CD14-positive monocyte (primary cell): ENCODE measurements at regions not wholly inside any gene's neighbourhood (a gene's known extent, or its start where the extent isn't known, plus 50 kb on each side); places are given as distances from the start of the nearest gene placed in this dataset.

Experiments
- DNase-seq, 3 donors: peaks; one replicate each; pipeline ENCODE4 v3.0.0-alpha.2; 2011 to 2022
- H2AFZ ChIP-seq: 2 replicates; pipeline ENCODE4 v1.6.0; 2012; ENCODE audit warnings: mild to moderate bottlenecking, low read depth, low read length, inconsistent platforms; ENCODE audit not compliant: insufficient read depth, poor library complexity, severe bottlenecking
- H3K27ac ChIP-seq, 2 donors: 1 replicate in 1 of 2; 2 replicates in 1 of 2; pipeline ENCODE4 v1.5.1; 2012 to 2013; ENCODE audit warnings: low read length in 2 of 2, control low read depth in 1 of 2, inconsistent platforms in 1 of 2, low read depth in 1 of 2, mild to moderate bottlenecking in 1 of 2
- H3K27me3 ChIP-seq, 2 donors: one replicate each; pipeline versions ENCODE4 v1.6.0 to v1.6.1; 2011 to 2013; ENCODE audit warnings: low read length in 2 of 2; ENCODE audit not compliant: control insufficient read depth in 2 of 2, insufficient read depth in 2 of 2
- H3K36me3 ChIP-seq, 2 donors: replicated peaks in 1 of 2; 1 replicate in 1 of 2; 2 replicates in 1 of 2; pipeline versions ENCODE4 v1.5.1 to v1.6.1; 2012 to 2013; ENCODE audit warnings: low read length in 2 of 2, control low read depth in 1 of 2, inconsistent platforms in 1 of 2, mild to moderate bottlenecking in 1 of 2; ENCODE audit not compliant: insufficient read depth in 2 of 2, control insufficient read depth in 1 of 2
- H3K4me1 ChIP-seq, 2 donors: 1 replicate in 1 of 2; 2 replicates in 1 of 2; pipeline versions ENCODE4 v1.5.1 to v1.6.1; 2012 to 2013; ENCODE audit warnings: low read length in 2 of 2, control low read depth in 1 of 2, inconsistent platforms in 1 of 2, mild to moderate bottlenecking in 1 of 2, moderate library complexity in 1 of 2; ENCODE audit not compliant: insufficient read depth in 2 of 2, control insufficient read depth in 1 of 2
- H3K4me2 ChIP-seq: replicated peaks from 2 replicates; pipeline ENCODE3; 2012; ENCODE audit warnings: low read length, moderate library complexity, mild to moderate bottlenecking; ENCODE audit not compliant: poor library complexity, severe bottlenecking; ENCODE audit errors: extremely low read depth
- H3K4me3 ChIP-seq, 3 experiments: fragments of 200-600 bp in 1 of 3; sonication (generic) in 1 of 3; replicated peaks in 1 of 3; 1 replicate in 2 of 3; 2 replicates in 1 of 3; pipeline ENCODE4 v1.5.1; 2011 to 2013; ENCODE audit warnings: low read length in 3 of 3, mild to moderate bottlenecking in 3 of 3, control low read depth in 2 of 3, low read depth in 2 of 3, inconsistent platforms in 1 of 3, moderate library complexity in 1 of 3
- H3K79me2 ChIP-seq: 2 replicates; pipeline ENCODE4 v1.6.0; 2012; ENCODE audit warnings: mild to moderate bottlenecking, control low read depth, inconsistent platforms, low read length, moderate library complexity; ENCODE audit not compliant: insufficient read depth
- H3K9ac ChIP-seq: 2 replicates; pipeline ENCODE4 v1.6.0; 2017; ENCODE audit warnings: low read length, mild to moderate bottlenecking; ENCODE audit not compliant: insufficient read depth, poor library complexity, severe bottlenecking
- H3K9me3 ChIP-seq, 2 donors: replicated peaks in 1 of 2; 1 replicate in 1 of 2; 2 replicates in 1 of 2; pipeline versions ENCODE4 v1.5.1 to v1.6.1; 2012 to 2013; ENCODE audit warnings: low read length in 2 of 2, control low read depth in 1 of 2; ENCODE audit not compliant: control insufficient read depth in 1 of 2, insufficient read depth in 1 of 2
- H4K20me1 ChIP-seq: 2 replicates; pipeline ENCODE4 v1.6.0; 2012; ENCODE audit warnings: mild to moderate bottlenecking, low read length, control low read depth, moderate library complexity; ENCODE audit not compliant: insufficient read depth
- H3K27ac Mint-ChIP-seq, 7 donors: one replicate each; pipeline ENCODE4 v1.8.0; 2020; ENCODE audit warnings: mild to moderate bottlenecking in 7 of 7, mixed read lengths in 7 of 7, moderate library complexity in 6 of 7, inconsistent platforms in 2 of 7
- H3K27me3 Mint-ChIP-seq, 3 donors: one replicate each; pipeline ENCODE4 v1.8.0; 2021 to 2022; ENCODE audit warnings: low read depth in 3 of 3, mild to moderate bottlenecking in 3 of 3, mixed read lengths in 3 of 3, moderate library complexity in 3 of 3, inconsistent platforms in 1 of 3
- H3K36me3 Mint-ChIP-seq, 2 donors: one replicate each; pipeline ENCODE4 v1.8.0; 2020; ENCODE audit warnings: mixed read lengths in 2 of 2, inconsistent platforms in 1 of 2, mild to moderate bottlenecking in 1 of 2
- H3K4me1 Mint-ChIP-seq: one replicate; pipeline ENCODE4 v1.8.0; 2020; ENCODE audit warnings: mild to moderate bottlenecking, mixed read lengths
- H3K4me3 Mint-ChIP-seq, 2 donors: one replicate each; pipeline ENCODE4 v1.8.0; 2020; ENCODE audit warnings: mild to moderate bottlenecking in 2 of 2, mixed read lengths in 2 of 2, moderate library complexity in 1 of 2
- H3K9me3 Mint-ChIP-seq, 7 donors: one replicate each; pipeline ENCODE4 v1.8.0; 2020 to 2022; ENCODE audit warnings: mixed read lengths in 7 of 7, mild to moderate bottlenecking in 6 of 7, moderate library complexity in 6 of 7, inconsistent platforms in 2 of 7
- WGBS: methylation state at CpG from one replicate; pipeline ENCODE4 v1.1.5; 2013; ENCODE audit warnings: missing lambda C conversion rate; ENCODE audit not compliant: insufficient coverage; 5-methylcytosine and 5-hydroxymethylcytosine counted together
- intact Hi-C, 2 donors: fragments of 100-400 bp; cut with micrococcal nuclease; formaldehyde crosslinking; loops; one replicate each; pipeline versions ENCODE4 v1.15.0 to v1.15.1; 2023
- TF ChIP-seq, protein P1 (sequence below): fragments of 200-600 bp; IDR thresholded peaks from one replicate; pipeline ENCODE4 v1.8.0; 2022; ENCODE audit warnings: antibody characterized with exemption, mild to moderate bottlenecking

- TF ChIP-seq, protein P1, sequence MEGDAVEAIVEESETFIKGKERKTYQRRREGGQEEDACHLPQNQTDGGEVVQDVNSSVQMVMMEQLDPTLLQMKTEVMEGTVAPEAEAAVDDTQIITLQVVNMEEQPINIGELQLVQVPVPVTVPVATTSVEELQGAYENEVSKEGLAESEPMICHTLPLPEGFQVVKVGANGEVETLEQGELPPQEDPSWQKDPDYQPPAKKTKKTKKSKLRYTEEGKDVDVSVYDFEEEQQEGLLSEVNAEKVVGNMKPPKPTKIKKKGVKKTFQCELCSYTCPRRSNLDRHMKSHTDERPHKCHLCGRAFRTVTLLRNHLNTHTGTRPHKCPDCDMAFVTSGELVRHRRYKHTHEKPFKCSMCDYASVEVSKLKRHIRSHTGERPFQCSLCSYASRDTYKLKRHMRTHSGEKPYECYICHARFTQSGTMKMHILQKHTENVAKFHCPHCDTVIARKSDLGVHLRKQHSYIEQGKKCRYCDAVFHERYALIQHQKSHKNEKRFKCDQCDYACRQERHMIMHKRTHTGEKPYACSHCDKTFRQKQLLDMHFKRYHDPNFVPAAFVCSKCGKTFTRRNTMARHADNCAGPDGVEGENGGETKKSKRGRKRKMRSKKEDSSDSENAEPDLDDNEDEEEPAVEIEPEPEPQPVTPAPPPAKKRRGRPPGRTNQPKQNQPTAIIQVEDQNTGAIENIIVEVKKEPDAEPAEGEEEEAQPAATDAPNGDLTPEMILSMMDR = no peak
- Histone ChIP-seq H3K27ac (no peak overlapping the region), H3K4me1 (no peaks in the 10 kb centered on the region), H3K4me3 (no peak overlapping the region), H3K79me2 (no peaks in the 10 kb centered on the region), H3K36me3 (no peaks in the 10 kb centered on the region), H3K4me2 (no peak overlapping the region), H2AFZ (no peak overlapping the region), H4K20me1 (no peaks in the 10 kb centered on the region), H3K27me3 (no peaks in the 10 kb centered on the region), H3K9ac (no peak overlapping the region), H3K9me3 (no peaks in the 10 kb centered on the region)
- Mint-ChIP-seq H3K27me3 (peaks cover 0 to 4% (median 2%) of the 10 kb centered on the region in 3 donors), H3K4me3 (no peak overlapping the region), H3K36me3 (no peaks in the 10 kb centered on the region), H3K4me1 (no peaks in the 10 kb centered on the region), H3K9me3 (peaks cover 0 to 2% (median 0%) of the 10 kb centered on the region in 7 donors), H3K27ac (no peak overlapping the region)
- no peak for DNase-seq
- intact Hi-C loops = no loop called here
- no CpG with 5 or more reads among the region's 1 CpG for WGBS
Observed at GRCh38 chr5:104418056-104418455, 855.5 kb upstream of the NUDT12 start.

DNA sequence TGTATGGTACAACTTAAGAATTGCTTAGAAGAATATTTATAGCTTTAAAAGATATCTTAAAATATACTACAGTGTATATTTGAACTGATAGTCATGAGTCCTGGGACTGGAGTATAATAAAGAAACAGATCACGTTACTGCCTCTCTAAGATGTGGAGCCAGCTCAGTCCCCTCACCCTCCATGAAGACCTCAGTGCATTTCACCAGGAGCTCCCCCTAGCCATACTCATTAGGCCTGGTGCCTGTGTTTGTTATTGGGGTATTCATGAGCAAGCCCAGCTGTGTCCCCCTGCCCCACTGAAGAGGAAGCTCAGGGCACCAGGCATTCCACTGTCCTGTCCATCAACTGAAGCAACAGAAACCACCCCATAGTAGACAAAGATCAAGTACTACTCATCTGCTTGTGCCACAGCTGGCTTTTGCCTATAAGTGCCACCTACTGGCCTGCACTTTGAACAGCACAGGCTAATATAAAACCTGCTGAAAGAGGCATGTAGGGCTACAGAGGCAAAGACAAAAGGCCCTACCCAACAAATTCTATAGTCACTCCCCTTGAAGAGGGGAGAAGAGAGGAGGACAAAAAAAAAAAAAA is 850.2 kb upstream of the NUDT12 start:
- no peaks in the 10 kb centered on the region for H3K4me1 Mint-ChIP-seq
- no peak overlapping the region for H3K4me2 ChIP-seq
- TF ChIP-seq, protein P1 = no peak
- H4K20me1 ChIP-seq = no peaks in the 10 kb centered on the region
- no peak overlapping the region for H3K4me3 ChIP-seq
- DNase-seq = no peak
- H3K9ac ChIP-seq = no peak overlapping the region
- H3K27ac Mint-ChIP-seq = no peak overlapping the region
- intact Hi-C loops = no loop called here
- H3K4me3 Mint-ChIP-seq = no peak overlapping the region
- H3K79me2 ChIP-seq = no peaks in the 10 kb centered on the region
- H3K27me3 Mint-ChIP-seq = peaks cover 0 to 4% (median 2%) of the 10 kb centered on the region in 3 donors
- peaks cover 0 to 2% of the 10 kb centered on the region in 2 donors for H3K9me3 ChIP-seq
- no peaks in the 10 kb centered on the region for H3K36me3 Mint-ChIP-seq
- H3K27ac ChIP-seq = no peak overlapping the region
- H3K4me1 ChIP-seq = no peaks in the 10 kb centered on the region
- no peaks in the 10 kb centered on the region for H3K36me3 ChIP-seq
- H2AFZ ChIP-seq = no peak overlapping the region
- H3K9me3 Mint-ChIP-seq = peaks cover 0 to 5% (median 0%) of the 10 kb centered on the region in 7 donors
- no CpG with 5 or more reads among the region's 1 CpG for WGBS
- H3K27me3 ChIP-seq = no peaks in the 10 kb centered on the region
